ENCODE measurements at regions not wholly inside any gene's neighbourhood (a gene's known extent, or its start where the extent isn't known, plus 50 kb on each side); places are given as distances from the start of the nearest gene placed in this dataset.

- DNase-seq (ENCODE audit: low spot score): no peak
- H3K36me3 ChIP-seq (ENCODE audit: insufficient read depth, low read length, poor library complexity, severe bottlenecking): no peaks in the 10 kb centered on the region
- BruUV-seq (replicated peaks): no TSS peak
- no peaks in the 10 kb centered on the region for H3K4me1 ChIP-seq (ENCODE audit: insufficient read depth, low read length, poor library complexity, severe bottlenecking)
- intact Hi-C loops (cut with micrococcal nuclease; ENCODE audit: unreplicated experiment): no loop called here
- ChIA-PET POLR2A (ENCODE audit: low non-redundant PET) (no interaction called here), CTCF (no interaction called here)
- H3K9me3 ChIP-seq (ENCODE audit: low read depth, low read length, poor library complexity, severe bottlenecking): no peaks in the 10 kb centered on the region
- peaks cover under 1% of the 10 kb centered on the region for H3K27me3 ChIP-seq (replicated peaks; ENCODE audit: insufficient read depth, low read depth, low read length, poor library complexity)
- H3K4me3 ChIP-seq (ENCODE audit: low read depth, low read length, poor library complexity, severe bottlenecking): no peak overlapping the region
- no peak for TF ChIP-seq EZH2 (IDR thresholded peaks at IDR 0.05; ENCODE audit: borderline replicate concordance, low read depth, low read length, poor library complexity, severe bottlenecking)
- TF ChIP-seq, protein P1, sequence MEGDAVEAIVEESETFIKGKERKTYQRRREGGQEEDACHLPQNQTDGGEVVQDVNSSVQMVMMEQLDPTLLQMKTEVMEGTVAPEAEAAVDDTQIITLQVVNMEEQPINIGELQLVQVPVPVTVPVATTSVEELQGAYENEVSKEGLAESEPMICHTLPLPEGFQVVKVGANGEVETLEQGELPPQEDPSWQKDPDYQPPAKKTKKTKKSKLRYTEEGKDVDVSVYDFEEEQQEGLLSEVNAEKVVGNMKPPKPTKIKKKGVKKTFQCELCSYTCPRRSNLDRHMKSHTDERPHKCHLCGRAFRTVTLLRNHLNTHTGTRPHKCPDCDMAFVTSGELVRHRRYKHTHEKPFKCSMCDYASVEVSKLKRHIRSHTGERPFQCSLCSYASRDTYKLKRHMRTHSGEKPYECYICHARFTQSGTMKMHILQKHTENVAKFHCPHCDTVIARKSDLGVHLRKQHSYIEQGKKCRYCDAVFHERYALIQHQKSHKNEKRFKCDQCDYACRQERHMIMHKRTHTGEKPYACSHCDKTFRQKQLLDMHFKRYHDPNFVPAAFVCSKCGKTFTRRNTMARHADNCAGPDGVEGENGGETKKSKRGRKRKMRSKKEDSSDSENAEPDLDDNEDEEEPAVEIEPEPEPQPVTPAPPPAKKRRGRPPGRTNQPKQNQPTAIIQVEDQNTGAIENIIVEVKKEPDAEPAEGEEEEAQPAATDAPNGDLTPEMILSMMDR (conservative IDR thresholded peaks at IDR 0.05; ENCODE audit: low read depth, low read length): no peak
- no peak overlapping the region for H3K27ac ChIP-seq (ENCODE audit: low read depth, low read length, poor library complexity, severe bottlenecking)
These were observed 91.7 kb upstream of the RAB6C start for GRCh38 chr2:129887688-129888266.

- DNase-seq (ENCODE audit: low spot score): no peak
- Histone ChIP-seq H3K36me3 (ENCODE audit: insufficient read depth, low read length, poor library complexity, severe bottlenecking) (no peaks in the 10 kb centered on the region), H3K4me3 (ENCODE audit: low read depth, low read length, poor library complexity, severe bottlenecking) (no peak overlapping the region), H3K4me1 (ENCODE audit: insufficient read depth, low read length, poor library complexity, severe bottlenecking) (no peaks in the 10 kb centered on the region), H3K27me3 (replicated peaks; ENCODE audit: insufficient read depth, low read depth, low read length, poor library complexity) (peaks cover 3% of the 10 kb centered on the region), H3K9me3 (ENCODE audit: low read depth, low read length, poor library complexity, severe bottlenecking) (no peaks in the 10 kb centered on the region), H3K27ac (ENCODE audit: low read depth, low read length, poor library complexity, severe bottlenecking) (no peak overlapping the region)
- POLR2A ChIA-PET (ENCODE audit: low non-redundant PET): no interaction called here
- intact Hi-C loops (cut with micrococcal nuclease; ENCODE audit: unreplicated experiment): no loop called here
- CTCF ChIA-PET: no interaction called here
- BruUV-seq (replicated peaks): no TSS peak
- TF ChIP-seq, protein P1 (conservative IDR thresholded peaks at IDR 0.05; ENCODE audit: low read depth, low read length): no peak
- no peak for TF ChIP-seq EZH2 (IDR thresholded peaks at IDR 0.05; ENCODE audit: borderline replicate concordance, low read depth, low read length, poor library complexity, severe bottlenecking)
These were observed 91.0 kb upstream of the RAB6C start for GRCh38 chr2:129888461-129888860.

DNA sequence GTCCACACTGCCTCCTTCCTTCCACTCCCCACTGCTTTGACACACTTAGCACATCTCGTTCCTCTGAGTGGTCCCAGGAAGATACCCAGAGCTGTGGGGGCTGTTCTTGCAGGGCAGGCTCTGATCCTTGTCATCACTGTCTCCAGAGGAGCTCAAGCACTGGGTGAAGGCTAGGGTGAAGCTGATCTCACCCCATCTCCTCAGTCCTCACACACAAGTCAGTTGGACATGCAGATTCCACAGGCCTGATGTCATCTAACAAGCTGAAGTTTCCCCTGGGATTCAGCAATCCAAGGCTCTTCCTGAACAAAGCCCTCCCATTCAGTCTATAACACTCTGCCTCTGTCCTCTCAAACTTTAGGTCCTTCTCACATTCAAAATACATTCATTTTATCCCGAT, 90.6 kb upstream of the RAB6C start:
- H3K4me1 ChIP-seq (ENCODE audit: insufficient read depth, low read length, poor library complexity, severe bottlenecking): no peaks in the 10 kb centered on the region
- H3K36me3 ChIP-seq (ENCODE audit: insufficient read depth, low read length, poor library complexity, severe bottlenecking): no peaks in the 10 kb centered on the region
- CTCF ChIA-PET: no interaction called here
- no peak overlapping the region for H3K4me3 ChIP-seq (ENCODE audit: low read depth, low read length, poor library complexity, severe bottlenecking)
- H3K27ac ChIP-seq (ENCODE audit: low read depth, low read length, poor library complexity, severe bottlenecking): no peak overlapping the region
- TF ChIP-seq EZH2 (IDR thresholded peaks at IDR 0.05; ENCODE audit: borderline replicate concordance, low read depth, low read length, poor library complexity, severe bottlenecking): no peak
- TF ChIP-seq, protein P1 (conservative IDR thresholded peaks at IDR 0.05; ENCODE audit: low read depth, low read length): no peak
- peak; percentile 53 for DNase-seq (ENCODE audit: low spot score)
- H3K9me3 ChIP-seq (ENCODE audit: low read depth, low read length, poor library complexity, severe bottlenecking): no peaks in the 10 kb centered on the region
- no TSS peak for BruUV-seq (replicated peaks)
- POLR2A ChIA-PET (ENCODE audit: low non-redundant PET): no interaction called here
- peaks cover 3% of the 10 kb centered on the region for H3K27me3 ChIP-seq (replicated peaks; ENCODE audit: insufficient read depth, low read depth, low read length, poor library complexity)
- intact Hi-C loops (cut with micrococcal nuclease; ENCODE audit: unreplicated experiment): no loop called here

Data from A673 (cell line).